H9 (cell line): ENCODE measurements at regions not wholly inside any gene's neighbourhood (a gene's known extent, or its start where the extent isn't known, plus 50 kb on each side); places are given as distances from the start of the nearest gene placed in this dataset.

Experiments
- DNase-seq: peaks from one replicate; pipeline ENCODE4 v3.0.0-alpha.2; 2017
- H2AFZ ChIP-seq: one replicate; pipeline ENCODE4 v1.6.1; 2013; ENCODE audit warnings: mild to moderate bottlenecking, low read length, control low read depth, moderate library complexity
- H2AK5ac ChIP-seq: 2 replicates; pipeline ENCODE4 v1.6.1; 2013; ENCODE audit warnings: low read length, control low read depth, mixed read lengths; ENCODE audit not compliant: insufficient read length
- H2BK120ac ChIP-seq: one replicate; pipeline ENCODE4 v1.6.1; 2013; ENCODE audit warnings: low read depth, mild to moderate bottlenecking, low read length, control low read depth, inconsistent platforms; ENCODE audit not compliant: poor library complexity, severe bottlenecking
- H2BK12ac ChIP-seq: 2 replicates; pipeline ENCODE4 v1.6.1; 2013; ENCODE audit warnings: low read length, control low read depth, mixed read lengths, low read depth; ENCODE audit not compliant: insufficient read length
- H2BK15ac ChIP-seq: 2 replicates; pipeline ENCODE4 v1.6.1; 2013; ENCODE audit warnings: low read depth, low read length, control low read depth
- H2BK20ac ChIP-seq: one replicate; pipeline ENCODE4 v1.6.1; 2013; ENCODE audit warnings: low read depth, mild to moderate bottlenecking, low read length, control low read depth, inconsistent platforms; ENCODE audit not compliant: poor library complexity, severe bottlenecking
- H2BK5ac ChIP-seq: 2 replicates; pipeline ENCODE4 v1.6.1; 2013; ENCODE audit warnings: low read length, control low read depth, mixed read lengths; ENCODE audit not compliant: insufficient read length
- H3K14ac ChIP-seq: 2 replicates; pipeline ENCODE4 v1.6.1; 2013; ENCODE audit warnings: low read length, control low read depth; ENCODE audit not compliant: insufficient read depth
- H3K18ac ChIP-seq: 2 replicates; pipeline ENCODE4 v1.6.1; 2013; ENCODE audit warnings: low read depth, mild to moderate bottlenecking, mixed read lengths, low read length, control low read depth; ENCODE audit not compliant: insufficient read length
- H3K23ac ChIP-seq: 2 replicates; pipeline ENCODE4 v1.6.1; 2013; ENCODE audit warnings: low read length, control low read depth, mixed read lengths, low read depth; ENCODE audit not compliant: insufficient read length
- H3K23me2 ChIP-seq: 2 replicates; pipeline ENCODE4 v1.6.1; 2013; ENCODE audit warnings: low read depth, mild to moderate bottlenecking, mixed read lengths, low read length, control low read depth; ENCODE audit not compliant: insufficient read length, poor library complexity, severe bottlenecking
- H3K27ac ChIP-seq: 2 replicates; pipeline ENCODE4 v1.5.1; 2013; ENCODE audit warnings: low read length, control low read depth, mixed read lengths, low read depth; ENCODE audit not compliant: insufficient read length
- H3K27me3 ChIP-seq: 2 replicates; pipeline ENCODE4 v1.6.1; 2013; ENCODE audit warnings: low read length, control low read depth, inconsistent platforms; ENCODE audit not compliant: insufficient read depth
- H3K4ac ChIP-seq: 2 replicates; pipeline ENCODE4 v1.6.1; 2013; ENCODE audit warnings: low read depth, mild to moderate bottlenecking, control low read depth, inconsistent platforms, low read length, moderate library complexity
- H3K4me1 ChIP-seq: 2 replicates; pipeline ENCODE4 v1.6.1; 2013; ENCODE audit warnings: low read length, control low read depth, inconsistent platforms; ENCODE audit not compliant: insufficient read depth
- H3K4me2 ChIP-seq: 2 replicates; pipeline ENCODE4 v1.6.1; 2013; ENCODE audit warnings: low read length, control low read depth, mixed read lengths; ENCODE audit not compliant: insufficient read length, insufficient read depth
- H3K56ac ChIP-seq: 2 replicates; pipeline ENCODE4 v1.6.1; 2013; ENCODE audit warnings: low read depth, mild to moderate bottlenecking, mixed read lengths, low read length, control low read depth; ENCODE audit not compliant: insufficient read length
- H3K79me1 ChIP-seq: 2 replicates; pipeline ENCODE4 v1.6.1; 2013; ENCODE audit warnings: low read depth, mild to moderate bottlenecking, moderate library complexity, low read length, control low read depth, inconsistent platforms; ENCODE audit not compliant: insufficient read depth, poor library complexity, severe bottlenecking
- H3K79me2 ChIP-seq: 2 replicates; pipeline ENCODE4 v1.6.1; 2013; ENCODE audit warnings: low read length, control low read depth, inconsistent platforms; ENCODE audit not compliant: insufficient read depth
- H3K9ac ChIP-seq: 2 replicates; pipeline ENCODE4 v1.6.1; 2013; ENCODE audit warnings: low read length, control low read depth, mixed read lengths; ENCODE audit not compliant: insufficient read length; ENCODE audit errors: extremely low read depth
- H3K9me3 ChIP-seq: one replicate; pipeline ENCODE4 v1.6.1; 2013; ENCODE audit warnings: low read depth, low read length, inconsistent platforms; ENCODE audit not compliant: control insufficient read depth
- H3T11ph ChIP-seq: one replicate; pipeline ENCODE4 v1.6.1; 2013; ENCODE audit warnings: mild to moderate bottlenecking, low read length, control low read depth, inconsistent platforms
- H4K20me1 ChIP-seq: one replicate; pipeline ENCODE4 v1.6.1; 2013; ENCODE audit not compliant: control insufficient read depth, insufficient read length, insufficient read depth
- H4K5ac ChIP-seq: 2 replicates; pipeline ENCODE4 v1.6.1; 2013; ENCODE audit warnings: low read depth, mild to moderate bottlenecking, mixed read lengths, low read length, control low read depth; ENCODE audit not compliant: insufficient read length
- H4K8ac ChIP-seq: replicated peaks from 2 replicates; pipeline ENCODE4 v1.6.1; 2013; ENCODE audit warnings: low read length, control low read depth, mixed read lengths, low read depth; ENCODE audit not compliant: insufficient read length
- H4K91ac ChIP-seq: 2 replicates; pipeline ENCODE4 v1.6.1; 2013; ENCODE audit warnings: low read depth, mild to moderate bottlenecking, moderate library complexity, mixed read lengths, low read length, control low read depth; ENCODE audit not compliant: insufficient read length
- H3K27ac Mint-ChIP-seq, 3 experiments: 2 replicates in 2 of 3; 3 replicates in 1 of 3; pipeline ENCODE4 v1.8.0; 2020 to 2021; ENCODE audit warnings: mixed read lengths in 3 of 3, mild to moderate bottlenecking in 1 of 3, moderate library complexity in 1 of 3
- H3K27me3 Mint-ChIP-seq: 2 replicates; pipeline ENCODE4 v1.8.0; 2021; ENCODE audit warnings: low read depth, mild to moderate bottlenecking, moderate library complexity, mixed read lengths
- H3K36me3 Mint-ChIP-seq, 3 experiments: 2 replicates in 2 of 3; 3 replicates in 1 of 3; pipeline ENCODE4 v1.8.0; 2020 to 2021; ENCODE audit warnings: low read depth in 3 of 3, mixed read lengths in 3 of 3; ENCODE audit not compliant: insufficient read depth in 1 of 3
- H3K4me1 Mint-ChIP-seq, 2 experiments: 2 replicates each; pipeline ENCODE4 v1.8.0; 2020; ENCODE audit warnings: mixed read lengths in 2 of 2
- H3K4me3 Mint-ChIP-seq, 2 experiments: 2 replicates in 1 of 2; 3 replicates in 1 of 2; pipeline ENCODE4 v1.8.0; 2020 to 2021; ENCODE audit warnings: mild to moderate bottlenecking in 2 of 2, mixed read lengths in 2 of 2, moderate library complexity in 1 of 2
- H3K9me3 Mint-ChIP-seq, 2 experiments: 2 replicates in 1 of 2; 3 replicates in 1 of 2; pipeline ENCODE4 v1.8.0; 2020; ENCODE audit warnings: mild to moderate bottlenecking in 2 of 2, mixed read lengths in 2 of 2, moderate library complexity in 1 of 2
- CTCF ChIP-seq: fragments of 200-600 bp; sonication (generic); conservative IDR thresholded peaks from 3 replicates; pipeline ENCODE4 v1.8.0; 2021; ENCODE audit warnings: antibody characterized with exemption, mild to moderate bottlenecking
- WGBS: extraction: QIAGEN DNeasy Blood & Tissue Kit; methylation state at CpG from one replicate; pipeline ENCODE4 v1.1.7; 2013; ENCODE audit warnings: missing lambda C conversion rate, low lambda C conversion rate, mixed read lengths; ENCODE audit not compliant: insufficient read length; ENCODE audit errors: extremely low coverage; 5-methylcytosine and 5-hydroxymethylcytosine counted together

DNA sequence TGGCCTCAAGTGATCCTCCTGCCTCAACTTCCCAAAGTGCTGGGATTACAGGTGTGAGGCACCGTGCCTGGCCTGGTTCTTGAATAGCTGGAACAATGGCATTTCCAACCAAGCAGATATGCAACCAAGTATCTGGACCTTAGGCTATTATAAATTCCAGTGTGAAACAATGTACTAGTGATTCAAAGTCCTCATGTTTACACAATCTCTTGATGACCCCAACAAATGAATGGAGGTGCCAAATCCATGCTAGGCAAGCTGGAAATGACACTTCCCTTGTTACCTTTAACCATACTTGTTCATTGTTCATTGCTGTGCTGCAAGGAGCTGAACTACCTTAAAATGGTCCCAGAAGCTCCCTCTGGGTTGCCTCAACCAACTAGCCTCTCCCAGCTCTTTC is 282.2 kb upstream of the KLF14 start:
- H2BK5ac ChIP-seq = no peak overlapping the region
- H2AFZ ChIP-seq = no peak overlapping the region
- no peaks in the 10 kb centered on the region for H3K23me2 ChIP-seq
- peaks cover 10 to 12% of the 10 kb centered on the region in 2 experiments for H3K4me1 Mint-ChIP-seq
- H3K27me3 ChIP-seq = no peaks in the 10 kb centered on the region
- no peak overlapping the region for H2BK20ac ChIP-seq
- no peaks in the 10 kb centered on the region for H3K9me3 ChIP-seq
- H2AK5ac ChIP-seq = no peak overlapping the region
- H4K8ac ChIP-seq = no peak overlapping the region
- no peak overlapping the region for H4K91ac ChIP-seq
- H2BK15ac ChIP-seq = no peak overlapping the region
- H3K27ac Mint-ChIP-seq = peak overlapping the region in 1 of 3 experiments; percentile 78; a peak in 1 of 7 replicates
- H2BK12ac ChIP-seq = no peak overlapping the region
- no peaks in the 10 kb centered on the region for H3K27me3 Mint-ChIP-seq
- no peak overlapping the region for H3K9ac ChIP-seq
- H4K5ac ChIP-seq = no peak overlapping the region
- no peak for DNase-seq
- no peaks in the 10 kb centered on the region for H3K9me3 Mint-ChIP-seq
- no peak overlapping the region for H3K27ac ChIP-seq
- no CpG with 5 or more reads among the region's 1 CpG for WGBS
- H3K56ac ChIP-seq = no peak overlapping the region
- H3K4me3 Mint-ChIP-seq = no peak overlapping the region
- H3K4me1 ChIP-seq = peaks cover 3% of the 10 kb centered on the region; the same call in 1 of the 2 replicates
- no peak overlapping the region for H3K4me2 ChIP-seq
- H3T11ph ChIP-seq = no peak overlapping the region
- H3K36me3 Mint-ChIP-seq = no peaks in the 10 kb centered on the region; a peak in 1 of 7 replicates
- no peaks in the 10 kb centered on the region for H3K79me2 ChIP-seq
- H2BK120ac ChIP-seq = no peak overlapping the region
- TF ChIP-seq CTCF = no peak
- no peak overlapping the region for H3K18ac ChIP-seq
- no peak overlapping the region for H3K23ac ChIP-seq
- H3K79me1 ChIP-seq = no peaks in the 10 kb centered on the region
- H3K4ac ChIP-seq = no peak overlapping the region
- H4K20me1 ChIP-seq = no peaks in the 10 kb centered on the region
- no peak overlapping the region for H3K14ac ChIP-seq
